MM.1S (cell line): ENCODE measurements at regions not wholly inside any gene's neighbourhood (a gene's known extent, or its start where the extent isn't known, plus 50 kb on each side); places are given as distances from the start of the nearest gene placed in this dataset.

Experiments used
- DNase-seq: peaks from one replicate; pipeline ENCODE4 v3.0.0-alpha.2; 2015
- H2AFZ ChIP-seq: fragments of 300-600 bp; sonication (generic); 2 replicates; pipeline ENCODE4 v1.6.0; 2016; ENCODE audit warnings: antibody characterized with exemption, low read length
- H3F3A ChIP-seq: fragments of 300-600 bp; sonication (generic); 2 replicates; pipeline ENCODE4 v1.6.1; 2016; ENCODE audit warnings: mild to moderate bottlenecking, antibody characterized with exemption, low read length, moderate library complexity, mixed read lengths; ENCODE audit not compliant: insufficient read depth
- H3K27ac ChIP-seq: fragments of 300-600 bp; sonication (generic); 2 replicates; pipeline ENCODE4 v1.5.1; 2016; ENCODE audit warnings: mild to moderate bottlenecking, low read length
- H3K27me3 ChIP-seq: fragments of 300-600 bp; sonication (generic); replicated peaks from 2 replicates; pipeline ENCODE4 v1.6.0; 2016; ENCODE audit warnings: low read length; ENCODE audit not compliant: insufficient read depth
- H3K36me3 ChIP-seq: fragments of 300-600 bp; sonication (generic); replicated peaks from 2 replicates; pipeline ENCODE4 v1.6.1; 2016; ENCODE audit warnings: mild to moderate bottlenecking, low read length, mixed read lengths; ENCODE audit not compliant: insufficient read depth
- H3K4me1 ChIP-seq: fragments of 300-600 bp; sonication (generic); 2 replicates; pipeline ENCODE4 v1.6.1; 2016; ENCODE audit warnings: low read length, mixed read lengths
- H3K4me2 ChIP-seq: fragments of 300-600 bp; sonication (generic); 2 replicates; pipeline ENCODE4 v1.6.0; 2016; ENCODE audit warnings: low read depth, low read length
- H3K4me3 ChIP-seq: fragments of 300-600 bp; sonication (generic); 2 replicates; pipeline ENCODE4 v1.5.1; 2016; ENCODE audit warnings: low read length, mixed read lengths
- H3K79me2 ChIP-seq: fragments of 300-600 bp; sonication (generic); 2 replicates; pipeline ENCODE4 v1.6.1; 2016; ENCODE audit warnings: mixed run types, low read length, mixed read lengths
- H3K9ac ChIP-seq: fragments of 300-600 bp; sonication (generic); 2 replicates; pipeline ENCODE4 v1.6.1; 2016; ENCODE audit warnings: low read length, mixed read lengths
- H3K9me2 ChIP-seq: fragments of 300-600 bp; sonication (generic); replicated peaks from 2 replicates; pipeline ENCODE4 v1.6.1; 2016; ENCODE audit warnings: mild to moderate bottlenecking, low read length, mixed read lengths; ENCODE audit not compliant: insufficient read depth
- H3K9me3 ChIP-seq: fragments of 300-600 bp; sonication (generic); replicated peaks from 2 replicates; pipeline ENCODE4 v1.6.1; 2016; ENCODE audit warnings: mild to moderate bottlenecking, low read length, mixed read lengths; ENCODE audit not compliant: insufficient read depth
- H4K20me1 ChIP-seq: fragments of 300-600 bp; sonication (generic); 2 replicates; pipeline ENCODE4 v1.6.1; 2016; ENCODE audit warnings: mild to moderate bottlenecking, low read length, moderate library complexity, mixed read lengths; ENCODE audit not compliant: insufficient read depth
- EZH2 ChIP-seq: fragments of 300-600 bp; sonication (generic); optimal IDR thresholded peaks from 2 replicates; pipeline ENCODE3; 2017; ENCODE audit warnings: low read depth, mild to moderate bottlenecking, antibody characterized with exemption, low read length, mixed read lengths
- EZH2phosphoT487 ChIP-seq: fragments of 300-600 bp; sonication (generic); IDR thresholded peaks from 2 replicates; pipeline ENCODE4 v1.6.1; 2018; ENCODE audit warnings: antibody characterized with exemption, low read length
- TF ChIP-seq, protein P1 (sequence below): fragments of 300-600 bp; sonication (generic); IDR thresholded peaks from 2 replicates; pipeline ENCODE4 v1.5.1; 2016; ENCODE audit warnings: antibody characterized with exemption, low read length, mixed read lengths

DNA sequence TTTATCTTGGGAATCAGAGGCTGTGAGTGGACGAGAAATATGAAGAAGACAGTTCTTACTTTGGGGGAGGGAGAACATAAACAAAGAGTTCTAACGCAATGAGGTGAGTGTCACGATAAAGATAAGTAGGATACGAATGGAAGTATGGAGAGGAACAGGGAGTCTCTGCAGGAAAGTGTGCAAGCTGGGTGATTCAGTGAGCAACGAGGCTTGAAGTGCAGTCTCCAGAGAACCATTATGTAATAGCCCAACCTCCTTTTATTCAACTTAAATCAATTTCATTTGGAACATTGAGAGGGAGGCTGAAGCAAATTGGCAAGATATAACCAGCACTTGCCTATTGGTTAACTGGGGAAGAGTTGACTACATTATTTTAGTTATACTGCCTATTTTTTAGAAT is 99.3 kb upstream of the PLD5 start:
- TF ChIP-seq, protein P1, sequence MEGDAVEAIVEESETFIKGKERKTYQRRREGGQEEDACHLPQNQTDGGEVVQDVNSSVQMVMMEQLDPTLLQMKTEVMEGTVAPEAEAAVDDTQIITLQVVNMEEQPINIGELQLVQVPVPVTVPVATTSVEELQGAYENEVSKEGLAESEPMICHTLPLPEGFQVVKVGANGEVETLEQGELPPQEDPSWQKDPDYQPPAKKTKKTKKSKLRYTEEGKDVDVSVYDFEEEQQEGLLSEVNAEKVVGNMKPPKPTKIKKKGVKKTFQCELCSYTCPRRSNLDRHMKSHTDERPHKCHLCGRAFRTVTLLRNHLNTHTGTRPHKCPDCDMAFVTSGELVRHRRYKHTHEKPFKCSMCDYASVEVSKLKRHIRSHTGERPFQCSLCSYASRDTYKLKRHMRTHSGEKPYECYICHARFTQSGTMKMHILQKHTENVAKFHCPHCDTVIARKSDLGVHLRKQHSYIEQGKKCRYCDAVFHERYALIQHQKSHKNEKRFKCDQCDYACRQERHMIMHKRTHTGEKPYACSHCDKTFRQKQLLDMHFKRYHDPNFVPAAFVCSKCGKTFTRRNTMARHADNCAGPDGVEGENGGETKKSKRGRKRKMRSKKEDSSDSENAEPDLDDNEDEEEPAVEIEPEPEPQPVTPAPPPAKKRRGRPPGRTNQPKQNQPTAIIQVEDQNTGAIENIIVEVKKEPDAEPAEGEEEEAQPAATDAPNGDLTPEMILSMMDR, result no peak
- no peak for TF ChIP-seq EZH2
- no peak for TF ChIP-seq EZH2phosphoT487
- DNase-seq, result no peak
- no peak overlapping the region for H2AFZ ChIP-seq
- H3K4me3 ChIP-seq, result no peak overlapping the region
- no peaks in the 10 kb centered on the region for H3K4me1 ChIP-seq
- H3K79me2 ChIP-seq, result no peaks in the 10 kb centered on the region
- no peaks in the 10 kb centered on the region for H3K27me3 ChIP-seq
- H3K36me3 ChIP-seq, result no peaks in the 10 kb centered on the region
- no peaks in the 10 kb centered on the region for H3F3A ChIP-seq
- H3K9ac ChIP-seq, result no peak overlapping the region
- H3K9me3 ChIP-seq, result no peaks in the 10 kb centered on the region
- H3K9me2 ChIP-seq, result no peaks in the 10 kb centered on the region
- H3K27ac ChIP-seq, result no peak overlapping the region
- H4K20me1 ChIP-seq, result no peaks in the 10 kb centered on the region
- H3K4me2 ChIP-seq, result no peak overlapping the region

DNA sequence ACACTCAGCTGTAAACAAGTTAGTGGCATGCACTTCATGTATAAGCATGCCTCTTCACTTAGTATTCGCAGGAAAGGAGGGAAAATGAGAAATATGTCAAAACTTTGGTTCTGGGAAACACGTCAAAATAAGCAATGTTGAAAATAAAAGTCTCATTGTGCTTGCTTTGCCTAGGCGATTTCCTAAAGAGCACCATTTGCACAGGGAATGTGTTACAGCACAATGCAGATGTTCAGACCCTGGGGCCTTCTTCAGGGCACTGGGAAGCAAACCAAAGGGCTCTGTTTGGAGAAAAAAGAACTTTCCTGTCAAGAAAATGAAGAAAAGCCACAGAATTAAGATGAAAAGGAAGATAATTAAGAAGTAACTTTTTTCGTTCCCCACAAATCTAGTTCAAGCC is 98.6 kb upstream of the PLD5 start:
- Histone ChIP-seq H2AFZ (no peak overlapping the region), H3K36me3 (no peaks in the 10 kb centered on the region), H3K79me2 (no peaks in the 10 kb centered on the region), H3K9ac (no peak overlapping the region), H3K4me2 (no peak overlapping the region), H3K9me3 (no peaks in the 10 kb centered on the region), H3K9me2 (no peaks in the 10 kb centered on the region), H3K27me3 (no peaks in the 10 kb centered on the region), H3K27ac (no peak overlapping the region), H4K20me1 (no peaks in the 10 kb centered on the region), H3K4me1 (no peaks in the 10 kb centered on the region), H3K4me3 (no peak overlapping the region), H3F3A (no peaks in the 10 kb centered on the region)
- TF ChIP-seq EZH2phosphoT487, result no peak
- TF ChIP-seq, protein P1, result no peak
- no peak for TF ChIP-seq EZH2
- DNase-seq, result no peak

GRCh38 chr1:242613266-242613815 is 88.8 kb upstream of the PLD5 start:
- TF ChIP-seq, protein P1, result no peak
- no peak for TF ChIP-seq EZH2phosphoT487
- TF ChIP-seq EZH2, result no peak
- H3K27me3 ChIP-seq, result no peaks in the 10 kb centered on the region
- no peaks in the 10 kb centered on the region for H3K79me2 ChIP-seq
- no peaks in the 10 kb centered on the region for H3K9me2 ChIP-seq
- no peaks in the 10 kb centered on the region for H4K20me1 ChIP-seq
- no peaks in the 10 kb centered on the region for H3K4me1 ChIP-seq
- H3K9ac ChIP-seq, result no peak overlapping the region
- H2AFZ ChIP-seq, result no peak overlapping the region
- no peak for DNase-seq
- no peak overlapping the region for H3K27ac ChIP-seq
- H3K9me3 ChIP-seq, result no peaks in the 10 kb centered on the region
- no peak overlapping the region for H3K4me2 ChIP-seq
- H3K36me3 ChIP-seq, result no peaks in the 10 kb centered on the region
- no peaks in the 10 kb centered on the region for H3F3A ChIP-seq
- H3K4me3 ChIP-seq, result no peak overlapping the region
